ENCODE measurements at regions not wholly inside any gene's neighbourhood (a gene's known extent, or its start where the extent isn't known, plus 50 kb on each side); places are given as distances from the start of the nearest gene placed in this dataset.

DNA sequence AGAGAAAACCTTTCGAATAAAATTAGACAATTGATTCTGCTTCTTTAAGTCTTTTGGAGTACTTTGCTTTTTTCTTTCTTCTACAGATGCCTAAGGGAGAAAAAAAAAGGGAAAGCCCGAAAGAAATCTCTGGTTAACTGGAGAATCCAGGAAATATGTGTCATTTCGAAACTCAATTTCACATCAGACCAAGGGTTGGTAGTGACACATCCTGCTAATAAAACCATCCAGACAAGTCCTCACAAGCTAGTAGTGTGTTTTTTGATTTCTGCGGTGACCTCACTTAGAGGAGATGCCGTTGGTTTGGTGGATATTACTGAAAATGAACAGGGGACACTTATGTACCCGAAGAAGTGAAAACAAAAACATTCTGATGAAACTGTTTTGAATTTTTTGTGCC lies 726.5 kb upstream of the ADAMTS5 start:
- Histone ChIP-seq H3K36me3 (no peaks in the 10 kb centered on the region), H3K9me3 (no peaks in the 10 kb centered on the region), H3K4me3 (no peak overlapping the region), H3K27me3 (no peaks in the 10 kb centered on the region), H3K4me1 (no peaks in the 10 kb centered on the region), H3K27ac (no peak overlapping the region)
- DNase-seq (ENCODE audit: extremely low spot score in 2 of 2) = no peak
- TF ChIP-seq, protein P1, sequence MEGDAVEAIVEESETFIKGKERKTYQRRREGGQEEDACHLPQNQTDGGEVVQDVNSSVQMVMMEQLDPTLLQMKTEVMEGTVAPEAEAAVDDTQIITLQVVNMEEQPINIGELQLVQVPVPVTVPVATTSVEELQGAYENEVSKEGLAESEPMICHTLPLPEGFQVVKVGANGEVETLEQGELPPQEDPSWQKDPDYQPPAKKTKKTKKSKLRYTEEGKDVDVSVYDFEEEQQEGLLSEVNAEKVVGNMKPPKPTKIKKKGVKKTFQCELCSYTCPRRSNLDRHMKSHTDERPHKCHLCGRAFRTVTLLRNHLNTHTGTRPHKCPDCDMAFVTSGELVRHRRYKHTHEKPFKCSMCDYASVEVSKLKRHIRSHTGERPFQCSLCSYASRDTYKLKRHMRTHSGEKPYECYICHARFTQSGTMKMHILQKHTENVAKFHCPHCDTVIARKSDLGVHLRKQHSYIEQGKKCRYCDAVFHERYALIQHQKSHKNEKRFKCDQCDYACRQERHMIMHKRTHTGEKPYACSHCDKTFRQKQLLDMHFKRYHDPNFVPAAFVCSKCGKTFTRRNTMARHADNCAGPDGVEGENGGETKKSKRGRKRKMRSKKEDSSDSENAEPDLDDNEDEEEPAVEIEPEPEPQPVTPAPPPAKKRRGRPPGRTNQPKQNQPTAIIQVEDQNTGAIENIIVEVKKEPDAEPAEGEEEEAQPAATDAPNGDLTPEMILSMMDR (IDR thresholded peaks at IDR 0.05) = no peak
- TF ChIP-seq POLR2AphosphoS5 (IDR thresholded peaks at IDR 0.05; ENCODE audit: insufficient read depth in 1 of 2, low read depth in 1 of 2) (peak in 1 of 2 donors; percentile 39), POLR2A (IDR thresholded peaks at IDR 0.05) (no peak)
- intact Hi-C loops (cut with DNase I) = no loop called here

- DNase-seq (ENCODE audit: extremely low spot score in 2 of 2) = no peak
- Histone ChIP-seq H3K4me3 (no peak overlapping the region), H3K27me3 (no peaks in the 10 kb centered on the region), H3K9me3 (no peaks in the 10 kb centered on the region), H3K4me1 (no peaks in the 10 kb centered on the region), H3K36me3 (no peaks in the 10 kb centered on the region), H3K27ac (no peak overlapping the region)
- intact Hi-C loops (cut with DNase I) = no loop called here
- TF ChIP-seq POLR2A (IDR thresholded peaks at IDR 0.05) (no peak), POLR2AphosphoS5 (IDR thresholded peaks at IDR 0.05; ENCODE audit: insufficient read depth in 1 of 2, low read depth in 1 of 2) (no peak)
- TF ChIP-seq, protein P1 (IDR thresholded peaks at IDR 0.05) = no peak
Observed at GRCh38 chr21:27691516-27691915, 724.6 kb upstream of the ADAMTS5 start.

- intact Hi-C loops (cut with DNase I) = no loop called here
- Histone ChIP-seq H3K4me1 (no peaks in the 10 kb centered on the region), H3K27ac (no peak overlapping the region), H3K9me3 (no peaks in the 10 kb centered on the region), H3K4me3 (no peak overlapping the region), H3K27me3 (no peaks in the 10 kb centered on the region), H3K36me3 (no peaks in the 10 kb centered on the region)
- no peak for DNase-seq (ENCODE audit: extremely low spot score in 2 of 2)
- TF ChIP-seq POLR2A (IDR thresholded peaks at IDR 0.05) = no peak
- no peak for TF ChIP-seq POLR2AphosphoS5 (IDR thresholded peaks at IDR 0.05; ENCODE audit: insufficient read depth in 1 of 2, low read depth in 1 of 2)
- TF ChIP-seq, protein P1 (IDR thresholded peaks at IDR 0.05) = no peak
Observed at GRCh38 chr21:27691006-27691405, 724.1 kb upstream of the ADAMTS5 start.

GRCh38 chr21:27690426-27690825 lies 723.5 kb upstream of the ADAMTS5 start:
- no peak overlapping the region for H3K27ac ChIP-seq
- no peaks in the 10 kb centered on the region for H3K4me1 ChIP-seq
- H3K9me3 ChIP-seq = no peaks in the 10 kb centered on the region
- TF ChIP-seq POLR2AphosphoS5 (IDR thresholded peaks at IDR 0.05; ENCODE audit: insufficient read depth in 1 of 2, low read depth in 1 of 2) = no peak
- TF ChIP-seq POLR2A (IDR thresholded peaks at IDR 0.05) = no peak
- TF ChIP-seq, protein P1 (IDR thresholded peaks at IDR 0.05) = no peak
- intact Hi-C loops (cut with DNase I) = no loop called here
- H3K4me3 ChIP-seq = no peak overlapping the region
- H3K27me3 ChIP-seq = no peaks in the 10 kb centered on the region
- DNase-seq (ENCODE audit: extremely low spot score in 2 of 2) = no peak
- no peaks in the 10 kb centered on the region for H3K36me3 ChIP-seq

DNA sequence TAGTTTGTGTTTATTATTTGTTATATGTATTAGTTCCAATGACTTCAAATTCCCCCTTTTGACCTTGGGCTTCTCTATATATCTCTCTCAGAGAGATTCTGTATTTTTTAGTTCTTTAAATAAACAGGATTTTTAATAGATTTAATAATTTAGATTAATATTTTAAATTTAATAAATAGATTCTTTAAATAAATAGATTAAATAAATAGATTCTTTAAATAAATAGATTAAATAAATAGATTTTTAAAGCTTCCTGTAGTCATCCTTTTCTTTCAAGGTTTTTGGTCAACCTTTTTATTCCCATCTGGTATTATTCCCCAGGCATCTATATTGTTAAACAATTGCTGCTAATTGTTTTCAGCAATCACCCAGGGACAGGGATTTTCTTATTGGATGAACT lies 721.9 kb upstream of the ADAMTS5 start:
- H3K4me1 ChIP-seq = no peaks in the 10 kb centered on the region
- H3K9me3 ChIP-seq = no peaks in the 10 kb centered on the region
- H3K4me3 ChIP-seq = no peak overlapping the region
- intact Hi-C loops (cut with DNase I) = no loop called here
- DNase-seq (ENCODE audit: extremely low spot score in 2 of 2) = no peak
- TF ChIP-seq POLR2A (IDR thresholded peaks at IDR 0.05) (no peak), POLR2AphosphoS5 (IDR thresholded peaks at IDR 0.05; ENCODE audit: insufficient read depth in 1 of 2, low read depth in 1 of 2) (no peak)
- TF ChIP-seq, protein P1 (IDR thresholded peaks at IDR 0.05) = no peak
- H3K27ac ChIP-seq = no peak overlapping the region
- H3K27me3 ChIP-seq = no peaks in the 10 kb centered on the region
- H3K36me3 ChIP-seq = no peaks in the 10 kb centered on the region

All from vagina (tissue), 2 donors.